H1 (cell line): ENCODE measurements at regions not wholly inside any gene's neighbourhood (a gene's known extent, or its start where the extent isn't known, plus 50 kb on each side); places are given as distances from the start of the nearest gene placed in this dataset.

Experiments
- CTCF ChIA-PET: fragments of 300-600 bp; sonication (Branson Sonifier 250); formaldehyde crosslinking; loops from one replicate; lab custom pipeline; 2021; ENCODE audit not compliant: partially characterized antibody; lab: Charles Lee
- POLR2A ChIA-PET: fragments of 300-600 bp; sonication (Branson Sonifier 250); formaldehyde crosslinking; loops from one replicate; lab custom pipeline; 2021; ENCODE audit warnings: inconsistent platforms; ENCODE audit not compliant: partially characterized antibody; lab: Charles Lee
- DNase-seq, 2 experiments: peaks; one replicate each; pipeline versions ENCODE4 v3.0.0 to v3.0.0-alpha.2; 2010 to 2022; ENCODE audit warnings: low spot score in 2 of 2, low read depth in 1 of 2, mixed read lengths in 1 of 2
- FAIRE-seq: peaks from 2 replicates; lab custom pipeline; 2011; peaks lifted over from hg19 to GRCh38; lab: Jason Lieb, UNC
- H2AFZ ChIP-seq: 2 replicates; pipeline ENCODE4 v1.8.1; 2012; ENCODE audit warnings: low read length, inconsistent platforms
- H2AK5ac ChIP-seq: 2 replicates; pipeline ENCODE4 v1.6.1; 2013; ENCODE audit warnings: low read depth, low read length
- H2BK120ac ChIP-seq: replicated peaks from 2 replicates; pipeline ENCODE3; 2013; ENCODE audit warnings: low read depth, low read length, inconsistent platforms
- H2BK12ac ChIP-seq: 2 replicates; pipeline ENCODE4 v1.6.1; 2013; ENCODE audit warnings: low read depth, low read length
- H2BK15ac ChIP-seq: 2 replicates; pipeline ENCODE4 v1.6.1; 2013; ENCODE audit warnings: low read length
- H2BK20ac ChIP-seq: 2 replicates; pipeline ENCODE4 v1.6.1; 2013; ENCODE audit warnings: low read length
- H2BK5ac ChIP-seq: 2 replicates; pipeline ENCODE4 v1.6.1; 2013; ENCODE audit warnings: low read depth, low read length
- H3K14ac ChIP-seq: 2 replicates; pipeline ENCODE4 v1.6.1; 2013; ENCODE audit warnings: inconsistent platforms; ENCODE audit not compliant: insufficient read length
- H3K18ac ChIP-seq: 2 replicates; pipeline ENCODE4 v1.6.1; 2013; ENCODE audit warnings: low read length; ENCODE audit errors: extremely low read depth
- H3K23ac ChIP-seq: 2 replicates; pipeline ENCODE4 v1.6.1; 2013; ENCODE audit warnings: inconsistent platforms; ENCODE audit not compliant: insufficient read length
- H3K23me2 ChIP-seq: 2 replicates; pipeline ENCODE4 v1.6.1; 2013; ENCODE audit warnings: low read depth, low read length
- H3K27ac ChIP-seq: 2 replicates; pipeline ENCODE4 v1.6.1; 2011; ENCODE audit warnings: low read depth, low read length, inconsistent platforms
- H3K27me3 ChIP-seq, 4 experiments: replicated peaks in 1 of 4; 1 replicate in 1 of 4; 2 replicates in 3 of 4; pipeline versions ENCODE4 v1.6.1 to v1.8.1; 2011 to 2013; ENCODE audit warnings: low read length in 3 of 4, mild to moderate bottlenecking in 3 of 4, inconsistent platforms in 2 of 4, mixed read lengths in 2 of 4, moderate library complexity in 1 of 4; ENCODE audit not compliant: control insufficient read depth in 3 of 4, insufficient read depth in 3 of 4; ENCODE audit errors: extremely low read depth in 1 of 4
- H3K36me3 ChIP-seq, 4 experiments: 2 replicates each; pipeline versions ENCODE4 v1.6.1 to v1.8.1; 2011 to 2013; ENCODE audit warnings: mild to moderate bottlenecking in 4 of 4, low read length in 3 of 4, moderate library complexity in 2 of 4, control low read depth in 1 of 4, inconsistent platforms in 1 of 4; ENCODE audit not compliant: insufficient read depth in 4 of 4, control insufficient read depth in 2 of 4
- H3K4ac ChIP-seq: replicated peaks from 2 replicates; pipeline ENCODE3; 2013; ENCODE audit warnings: low read length, low read depth, mixed read lengths, inconsistent platforms; ENCODE audit not compliant: insufficient read length
- H3K4me1 ChIP-seq, 4 experiments: replicated peaks in 1 of 4; 1 replicate in 1 of 4; 2 replicates in 3 of 4; pipeline versions ENCODE4 v1.6.1 to v1.8.1; 2011 to 2013; ENCODE audit warnings: low read length in 3 of 4, inconsistent platforms in 2 of 4, mixed read lengths in 1 of 4; ENCODE audit not compliant: insufficient read depth in 4 of 4, control insufficient read depth in 3 of 4
- H3K4me2 ChIP-seq, 2 experiments: 2 replicates each; pipeline versions ENCODE4 v1.6.1 to v1.8.1; 2011 to 2013; ENCODE audit warnings: low read depth in 2 of 2, low read length in 2 of 2, control low read depth in 1 of 2, inconsistent platforms in 1 of 2, mild to moderate bottlenecking in 1 of 2; ENCODE audit not compliant: insufficient read depth in 1 of 2
- H3K4me3 ChIP-seq, 4 experiments: fragments of 200-600, 300-600 bp in 1 of 4; sonication (generic), shearing (Covaris generic), sonication (Bioruptor Twin) in 1 of 4; 2 replicates each; pipeline versions ENCODE4 v1.5.1 to v1.8.1; 2011 to 2016; ENCODE audit warnings: low read length in 4 of 4, low read depth in 3 of 4, control low read depth in 2 of 4, inconsistent platforms in 2 of 4, mild to moderate bottlenecking in 2 of 4, mixed read lengths in 1 of 4, moderate library complexity in 1 of 4; ENCODE audit not compliant: insufficient read depth in 2 of 4; ENCODE audit errors: extremely low read depth in 1 of 4
- H3K56ac ChIP-seq: replicated peaks from 2 replicates; pipeline ENCODE3; 2013; ENCODE audit warnings: low read depth, mild to moderate bottlenecking, mixed read lengths, low read length, inconsistent platforms; ENCODE audit not compliant: insufficient read length
- H3K79me1 ChIP-seq: 2 replicates; pipeline ENCODE4 v1.6.1; 2013; ENCODE audit warnings: low read depth, low read length, control low read depth
- H3K79me2 ChIP-seq, 2 experiments: 2 replicates each; pipeline versions ENCODE4 v1.6.1 to v1.8.1; 2012 to 2013; ENCODE audit warnings: low read length in 2 of 2, mild to moderate bottlenecking in 2 of 2, inconsistent platforms in 1 of 2; ENCODE audit not compliant: insufficient read depth in 2 of 2, control insufficient read depth in 1 of 2
- H3K9ac ChIP-seq, 4 experiments: replicated peaks in 1 of 4; 1 replicate in 1 of 4; 2 replicates in 3 of 4; pipeline versions ENCODE4 v1.6.1 to v1.8.1; 2011 to 2013; ENCODE audit warnings: low read depth in 3 of 4, low read length in 3 of 4, control low read depth in 2 of 4, mild to moderate bottlenecking in 2 of 4, moderate library complexity in 2 of 4, inconsistent platforms in 1 of 4; ENCODE audit errors: extremely low read depth in 1 of 4
- H3K9me3 ChIP-seq, 2 experiments: 2 replicates each; pipeline versions ENCODE4 v1.6.1 to v1.8.1; 2012 to 2013; ENCODE audit warnings: mild to moderate bottlenecking in 2 of 2, moderate library complexity in 2 of 2, control low read depth in 1 of 2, inconsistent platforms in 1 of 2, low read depth in 1 of 2, low read length in 1 of 2, mixed read lengths in 1 of 2; ENCODE audit not compliant: insufficient read depth in 2 of 2
- H4K20me1 ChIP-seq, 2 experiments: replicated peaks in 1 of 2; 2 replicates each; pipeline versions ENCODE3 to v1.8.1; 2011 to 2013; ENCODE audit warnings: inconsistent platforms in 2 of 2, low read length in 2 of 2, mild to moderate bottlenecking in 1 of 2; ENCODE audit not compliant: insufficient read depth in 2 of 2, control insufficient read depth in 1 of 2
- H4K5ac ChIP-seq: 2 replicates; pipeline ENCODE4 v1.6.1; 2013; ENCODE audit warnings: low read length, low read depth, mixed read lengths, inconsistent platforms; ENCODE audit not compliant: insufficient read length
- H4K8ac ChIP-seq: 2 replicates; pipeline ENCODE4 v1.8.0; 2013; ENCODE audit warnings: mild to moderate bottlenecking, moderate library complexity, low read length, inconsistent platforms; ENCODE audit not compliant: insufficient read depth; ENCODE audit errors: extremely low read depth
- H4K91ac ChIP-seq: replicated peaks from 2 replicates; pipeline ENCODE3; 2013; ENCODE audit warnings: low read length, mixed read lengths, inconsistent platforms; ENCODE audit not compliant: insufficient read length
- BRCA1 ChIP-seq: IDR thresholded peaks from 2 replicates; pipeline ENCODE4 v1.6.1; 2012; ENCODE audit warnings: low read depth, low read length, improper control_type of control experiment
- EZH2 ChIP-seq: fragments of 200-600 bp; sonication (generic); IDR thresholded peaks from 2 replicates; pipeline ENCODE4 v1.7.1; 2012; ENCODE audit warnings: low read depth, mild to moderate bottlenecking, moderate library complexity, low read length, inconsistent platforms; ENCODE audit not compliant: severe bottlenecking
- GABPA ChIP-seq: IDR thresholded peaks from 2 replicates; pipeline ENCODE4 v1.6.1; 2011; ENCODE audit warnings: mild to moderate bottlenecking, low read length, moderate library complexity, borderline replicate concordance; ENCODE audit not compliant: insufficient read depth
- HDAC2 ChIP-seq, 2 experiments: fragments of 300-600 bp in 1 of 2; sonication (generic) in 1 of 2; IDR thresholded peaks; 2 replicates each; pipeline ENCODE4 v1.6.1; 2011 to 2012; ENCODE audit warnings: low read depth in 2 of 2, low read length in 2 of 2, mild to moderate bottlenecking in 2 of 2, moderate library complexity in 2 of 2, borderline replicate concordance in 1 of 2, inconsistent platforms in 1 of 2
- JUN ChIP-seq: IDR thresholded peaks from 2 replicates; pipeline ENCODE4 v1.6.1; 2011; ENCODE audit warnings: low read depth, mild to moderate bottlenecking, improper control_type of control experiment, low read length
- KDM4A ChIP-seq: IDR thresholded peaks from one replicate; pipeline ENCODE4 v1.7.1; 2012; ENCODE audit warnings: low read depth, mild to moderate bottlenecking, moderate library complexity, low read length, inconsistent platforms; ENCODE audit not compliant: severe bottlenecking
- PHF8 ChIP-seq: fragments of 200-600 bp; sonication (generic); conservative IDR thresholded peaks from 2 replicates; pipeline ENCODE4 v1.7.1; 2012; ENCODE audit warnings: low read depth, mild to moderate bottlenecking, inconsistent platforms, low read length, moderate library complexity
- RNF2 ChIP-seq: fragments of 200-900, 300-1000 bp; sonication (generic); IDR thresholded peaks from 2 replicates; pipeline ENCODE4 v1.7.1; 2016; ENCODE audit warnings: borderline replicate concordance, low read depth, mild to moderate bottlenecking, antibody characterized with exemption, low read length; ENCODE audit not compliant: poor library complexity, severe bottlenecking; ENCODE audit errors: missing control alignments
- SP1 ChIP-seq: IDR thresholded peaks from 2 replicates; pipeline ENCODE4 v1.6.1; 2011; ENCODE audit warnings: low read depth, low read length
- SP4 ChIP-seq: IDR thresholded peaks from 2 replicates; pipeline ENCODE4 v1.6.1; 2012; ENCODE audit warnings: low read length, inconsistent platforms
- TAF7 ChIP-seq: optimal IDR thresholded peaks from 2 replicates; pipeline ENCODE3; 2011; ENCODE audit warnings: low read depth, mild to moderate bottlenecking, inconsistent platforms, low read length, moderate library complexity, borderline replicate concordance
- WGBS, 2 experiments: shearing (Covaris generic) in 1 of 2; methylation state at CpG; one replicate each; pipeline versions ENCODE4 v1.1.6 to v1.1.7; 2013 to 2015; ENCODE audit warnings: low lambda C conversion rate in 2 of 2, mixed read lengths in 2 of 2, inconsistent platforms in 1 of 2, low coverage in 1 of 2, missing lambda C conversion rate in 1 of 2; ENCODE audit not compliant: insufficient replicate concordance in 2 of 2, insufficient coverage in 1 of 2, insufficient read length in 1 of 2; ENCODE audit errors: extremely low coverage in 1 of 2, missing lambda C conversion rate in 1 of 2; 5-methylcytosine and 5-hydroxymethylcytosine counted together

DNA sequence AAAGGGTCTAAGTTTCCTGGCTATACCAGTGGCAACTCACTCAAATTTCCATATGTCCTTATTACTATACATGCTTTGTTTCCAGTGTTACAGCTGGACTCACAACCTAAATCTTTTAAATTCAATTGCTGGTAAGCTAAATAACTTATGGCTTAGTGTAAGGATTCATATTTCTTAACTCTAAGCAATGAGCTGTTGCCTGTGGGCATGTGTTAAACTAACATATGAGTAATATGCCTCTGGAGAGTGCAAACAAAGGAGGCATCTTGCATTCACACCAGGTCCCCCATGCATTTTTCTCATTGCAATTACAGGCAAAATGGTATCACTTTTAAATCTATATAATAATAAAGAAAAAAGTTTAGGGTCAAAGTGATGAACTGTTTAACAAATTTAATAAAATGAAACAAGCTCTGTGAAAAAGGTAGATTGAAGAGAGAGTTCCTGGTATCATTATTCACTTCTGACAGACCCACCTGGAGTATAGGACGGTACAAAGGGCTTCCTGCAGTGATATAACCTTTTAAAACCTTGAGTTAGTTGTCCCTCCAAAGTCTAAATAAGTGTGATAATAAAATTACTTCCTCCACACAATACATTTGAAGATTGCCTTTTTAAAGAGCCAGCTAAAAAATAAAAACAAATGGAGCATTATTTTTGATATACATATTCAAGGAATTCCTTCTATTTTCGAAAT is 57.6 kb upstream of the HMGCLL1 start:
- Histone ChIP-seq H2BK120ac (no peak overlapping the region), H3K27ac (no peak overlapping the region), H3K79me1 (no peaks in the 10 kb centered on the region), H2BK12ac (no peak overlapping the region), H3K79me2 (no peaks in the 10 kb centered on the region), H3K23me2 (no peaks in the 10 kb centered on the region), H3K4me2 (no peak overlapping the region), H3K14ac (no peak overlapping the region), H4K8ac (no peak overlapping the region), H3K4me3 (no peak overlapping the region), H2BK15ac (no peak overlapping the region), H3K4ac (no peak overlapping the region), H2BK20ac (no peak overlapping the region), H3K27me3 (no peaks in the 10 kb centered on the region), H3K18ac (no peak overlapping the region), H4K5ac (no peak overlapping the region), H4K20me1 (no peaks in the 10 kb centered on the region), H3K4me1 (no peaks in the 10 kb centered on the region), H2AK5ac (no peak overlapping the region), H4K91ac (no peak overlapping the region), H3K23ac (no peak overlapping the region), H3K56ac (no peak overlapping the region), H3K9me3 (no peaks in the 10 kb centered on the region), H2AFZ (no peak overlapping the region), H3K9ac (no peak overlapping the region), H3K36me3 (no peaks in the 10 kb centered on the region), H2BK5ac (no peak overlapping the region)
- FAIRE-seq (no peak), DNase-seq (no peak)
- POLR2A ChIA-PET: no interaction called here
- TF ChIP-seq GABPA (no peak), KDM4A (no peak), TAF7 (no peak), HDAC2 (IDR thresholded peaks at IDR 0.05; ENCODE audit: borderline replicate concordance in 1 of 2, low read depth in 2 of 2, low read length in 2 of 2) (no peak), SP1 (no peak), JUN (no peak), RNF2 (no peak), PHF8 (no peak), EZH2 (no peak), BRCA1 (no peak), SP4 (no peak)
- CTCF ChIA-PET: no interaction called here
- WGBS, 2 experiments: 88% methylated on average over 2 of the region's 2 CpGs; no CpG with 5 or more reads in 1 of the 2 experiments
